ENCODE measurements at regions not wholly inside any gene's neighbourhood (a gene's known extent, or its start where the extent isn't known, plus 50 kb on each side); places are given as distances from the start of the nearest gene placed in this dataset.

DNA sequence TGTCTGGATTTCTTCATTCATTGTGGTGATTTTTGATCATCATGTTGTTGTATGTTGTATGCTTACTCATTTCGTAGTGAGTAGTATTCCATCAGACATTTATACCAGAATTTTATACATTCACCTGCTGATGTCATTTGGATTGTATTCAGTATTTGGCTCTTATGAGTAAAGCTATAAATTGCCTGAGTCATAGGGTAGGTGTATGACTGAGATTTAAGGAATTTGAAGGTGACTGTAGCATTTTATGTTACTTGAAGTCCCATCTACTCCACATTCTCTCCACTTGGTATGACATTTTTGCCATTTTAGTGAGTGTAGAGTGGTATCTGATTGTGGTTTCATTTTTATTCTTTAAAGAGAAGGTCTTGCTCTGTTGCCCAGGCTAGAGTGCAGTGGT, 548.2 kb downstream of the TBC1D22A start:
- TF ChIP-seq, protein P1, sequence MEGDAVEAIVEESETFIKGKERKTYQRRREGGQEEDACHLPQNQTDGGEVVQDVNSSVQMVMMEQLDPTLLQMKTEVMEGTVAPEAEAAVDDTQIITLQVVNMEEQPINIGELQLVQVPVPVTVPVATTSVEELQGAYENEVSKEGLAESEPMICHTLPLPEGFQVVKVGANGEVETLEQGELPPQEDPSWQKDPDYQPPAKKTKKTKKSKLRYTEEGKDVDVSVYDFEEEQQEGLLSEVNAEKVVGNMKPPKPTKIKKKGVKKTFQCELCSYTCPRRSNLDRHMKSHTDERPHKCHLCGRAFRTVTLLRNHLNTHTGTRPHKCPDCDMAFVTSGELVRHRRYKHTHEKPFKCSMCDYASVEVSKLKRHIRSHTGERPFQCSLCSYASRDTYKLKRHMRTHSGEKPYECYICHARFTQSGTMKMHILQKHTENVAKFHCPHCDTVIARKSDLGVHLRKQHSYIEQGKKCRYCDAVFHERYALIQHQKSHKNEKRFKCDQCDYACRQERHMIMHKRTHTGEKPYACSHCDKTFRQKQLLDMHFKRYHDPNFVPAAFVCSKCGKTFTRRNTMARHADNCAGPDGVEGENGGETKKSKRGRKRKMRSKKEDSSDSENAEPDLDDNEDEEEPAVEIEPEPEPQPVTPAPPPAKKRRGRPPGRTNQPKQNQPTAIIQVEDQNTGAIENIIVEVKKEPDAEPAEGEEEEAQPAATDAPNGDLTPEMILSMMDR (IDR thresholded peaks at IDR 0.05; ENCODE audit: low read depth, low read length): no peak
- no peak for TF ChIP-seq POLR2A (IDR thresholded peaks at IDR 0.05; ENCODE audit: extremely low read depth, insufficient read length)
- TF ChIP-seq, protein P2, sequence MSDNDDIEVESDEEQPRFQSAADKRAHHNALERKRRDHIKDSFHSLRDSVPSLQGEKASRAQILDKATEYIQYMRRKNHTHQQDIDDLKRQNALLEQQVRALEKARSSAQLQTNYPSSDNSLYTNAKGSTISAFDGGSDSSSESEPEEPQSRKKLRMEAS (IDR thresholded peaks at IDR 0.05; ENCODE audit: low read depth, low read length): no peak

Measured in NB4 (cell line).